ENCODE measurements at regions not wholly inside any gene's neighbourhood (a gene's known extent, or its start where the extent isn't known, plus 50 kb on each side); places are given as distances from the start of the nearest gene placed in this dataset.
A peak's percentile ranks its signal among the peaks of the same experiment; 100 is the strongest.
"Not testable (repeated sequence)": the region's sequence is repeated elsewhere in the genome, so short reads cannot be mapped to it uniquely, and the experiment has no call there.

- Mint-ChIP-seq H3K4me3 (peak overlapping the region; percentile 49), H3K36me3 (no peaks in the 10 kb centered on the region), H3K27ac (peak overlapping the region; percentile 96 to 99), H3K9me3 (peaks cover 3% of the 10 kb centered on the region), H3K27me3 (no peaks in the 10 kb centered on the region), H3K4me1 (ENCODE audit: low read depth in 2 of 2) (peaks cover 85 to 89% of the 10 kb centered on the region in 2 donors)
- ATAC-seq (no peak), DNase-seq (ENCODE audit: low spot score) (no peak)
Observed at GRCh38 chr12:4144676-4145075, 128.9 kb upstream of the CCND2 start.

- Mint-ChIP-seq H3K9me3 (peaks cover under 1% of the 10 kb centered on the region), H3K27me3 (no peaks in the 10 kb centered on the region), H3K4me1 (ENCODE audit: low read depth in 2 of 2) (peaks cover 90 to 92% of the 10 kb centered on the region in 2 donors), H3K36me3 (no peaks in the 10 kb centered on the region), H3K27ac (peak overlapping the region; percentile 96 to 99), H3K4me3 (peak overlapping the region; percentile 49)
- ATAC-seq (no peak), DNase-seq (ENCODE audit: low spot score) (no peak)
Observed at GRCh38 chr12:4143896-4144295, 129.7 kb upstream of the CCND2 start.

GRCh38 chr12:4141348-4142270 is 132.0 kb upstream of the CCND2 start:
- Mint-ChIP-seq H3K27ac (peak overlapping the region; percentile 96 to 99), H3K36me3 (no peaks in the 10 kb centered on the region), H3K4me1 (ENCODE audit: low read depth in 2 of 2) (peaks cover 80 to 82% of the 10 kb centered on the region in 2 donors), H3K27me3 (no peaks in the 10 kb centered on the region), H3K4me3 (peak overlapping the region; percentile 85), H3K9me3 (no peaks in the 10 kb centered on the region)
- peak; percentile 60 for DNase-seq (ENCODE audit: low spot score)
- peak; percentile 66 to 69 for ATAC-seq

- ATAC-seq (no peak), DNase-seq (ENCODE audit: low spot score) (peak; percentile 56)
- Mint-ChIP-seq H3K27ac (peak overlapping the region; percentile 96 to 99), H3K9me3 (no peaks in the 10 kb centered on the region), H3K4me3 (peak overlapping the region; percentile 85), H3K36me3 (no peaks in the 10 kb centered on the region), H3K27me3 (no peaks in the 10 kb centered on the region), H3K4me1 (ENCODE audit: low read depth in 2 of 2) (peaks cover 80 to 82% of the 10 kb centered on the region in 2 donors)
Observed at GRCh38 chr12:4140581-4141301, 132.8 kb upstream of the CCND2 start.

GRCh38 chr12:4139191-4139590 is 134.4 kb upstream of the CCND2 start:
- peaks cover 67 to 77% of the 10 kb centered on the region in 2 donors for H3K4me1 Mint-ChIP-seq (ENCODE audit: low read depth in 2 of 2)
- DNase-seq (ENCODE audit: low spot score) (peak; percentile 12), ATAC-seq (no peak)
- H3K4me3 Mint-ChIP-seq = peak overlapping the region; percentile 19
- H3K27ac Mint-ChIP-seq = peak overlapping the region; percentile 48 to 99
- no peaks in the 10 kb centered on the region for H3K27me3 Mint-ChIP-seq
- H3K36me3 Mint-ChIP-seq = no peaks in the 10 kb centered on the region
- no peaks in the 10 kb centered on the region for H3K9me3 Mint-ChIP-seq

GRCh38 chr12:4138532-4138931 is 135.0 kb upstream of the CCND2 start:
- H3K36me3 Mint-ChIP-seq; H3K4me3 Mint-ChIP-seq; ATAC-seq; H3K9me3 Mint-ChIP-seq; DNase-seq (ENCODE audit: low spot score); H3K27me3 Mint-ChIP-seq: not testable (repeated sequence)
- Mint-ChIP-seq H3K27ac (peak overlapping the region; percentile 48 to 99), H3K4me1 (ENCODE audit: low read depth in 2 of 2) (peaks cover 64 to 76% of the 10 kb centered on the region in 2 donors)

- Mint-ChIP-seq H3K4me1 (ENCODE audit: low read depth in 2 of 2) (peaks cover 62 to 77% of the 10 kb centered on the region in 2 donors), H3K36me3 (no peaks in the 10 kb centered on the region), H3K27ac (peak overlapping the region in 1 of 2 donors; percentile 92), H3K9me3 (no peaks in the 10 kb centered on the region), H3K27me3 (no peaks in the 10 kb centered on the region), H3K4me3 (no peak overlapping the region)
- ATAC-seq = no peak
- DNase-seq (ENCODE audit: low spot score) = no peak
Observed at GRCh38 chr12:4138051-4138450, 135.5 kb upstream of the CCND2 start.

GRCh38 chr12:4137441-4137840 is 136.1 kb upstream of the CCND2 start:
- no peak for DNase-seq (ENCODE audit: low spot score)
- no peaks in the 10 kb centered on the region for H3K27me3 Mint-ChIP-seq
- ATAC-seq = no peak
- no peaks in the 10 kb centered on the region for H3K36me3 Mint-ChIP-seq
- peaks cover 56 to 75% of the 10 kb centered on the region in 2 donors for H3K4me1 Mint-ChIP-seq (ENCODE audit: low read depth in 2 of 2)
- no peaks in the 10 kb centered on the region for H3K9me3 Mint-ChIP-seq
- H3K4me3 Mint-ChIP-seq = no peak overlapping the region
- peak overlapping the region; percentile 66 to 92 for H3K27ac Mint-ChIP-seq

GRCh38 chr12:4137015-4137414 is 136.5 kb upstream of the CCND2 start:
- Mint-ChIP-seq H3K36me3 (no peaks in the 10 kb centered on the region), H3K4me1 (ENCODE audit: low read depth in 2 of 2) (peaks cover 51 to 71% of the 10 kb centered on the region in 2 donors), H3K27ac (peak overlapping the region; percentile 66 to 92), H3K27me3 (no peaks in the 10 kb centered on the region), H3K9me3 (peaks cover 1% of the 10 kb centered on the region), H3K4me3 (peak overlapping the region; percentile 14)
- DNase-seq (ENCODE audit: low spot score) (no peak), ATAC-seq (no peak)

- Mint-ChIP-seq H3K9me3 (peaks cover 3% of the 10 kb centered on the region), H3K36me3 (no peaks in the 10 kb centered on the region), H3K4me1 (ENCODE audit: low read depth in 2 of 2) (peaks cover 42 to 61% of the 10 kb centered on the region in 2 donors), H3K4me3 (peak overlapping the region; percentile 14), H3K27me3 (no peaks in the 10 kb centered on the region), H3K27ac (peak overlapping the region; percentile 66 to 92)
- ATAC-seq = peak; percentile 80 to 87
- DNase-seq (ENCODE audit: low spot score) = peak; percentile 65
Observed at GRCh38 chr12:4135919-4136605, 137.5 kb upstream of the CCND2 start.

- Mint-ChIP-seq H3K4me1 (ENCODE audit: low read depth in 2 of 2) (peaks cover 35 to 53% of the 10 kb centered on the region in 2 donors), H3K27ac (peak overlapping the region in 1 of 2 donors; percentile 92), H3K27me3 (no peaks in the 10 kb centered on the region), H3K9me3 (peaks cover 3% of the 10 kb centered on the region), H3K36me3 (no peaks in the 10 kb centered on the region), H3K4me3 (no peak overlapping the region)
- ATAC-seq (no peak), DNase-seq (ENCODE audit: low spot score) (peak; percentile 22)
Observed at GRCh38 chr12:4134448-4135263, 138.9 kb upstream of the CCND2 start.

GRCh38 chr12:4133636-4134447 is 139.7 kb upstream of the CCND2 start:
- Mint-ChIP-seq H3K4me1 (ENCODE audit: low read depth in 2 of 2) (peaks cover 28 to 46% of the 10 kb centered on the region in 2 donors), H3K4me3 (no peak overlapping the region), H3K27ac (peak overlapping the region in 1 of 2 donors; percentile 19), H3K27me3 (no peaks in the 10 kb centered on the region), H3K36me3 (no peaks in the 10 kb centered on the region), H3K9me3 (peaks cover 3% of the 10 kb centered on the region)
- ATAC-seq (no peak), DNase-seq (ENCODE audit: low spot score) (no peak)

All from natural killer cell treated with Interleukin-12 subunit alpha and Interleukin-12 subunit beta and Interleukin-15 and Interleukin-18, amount 100 ng/mL, for 72 hours (primary cell).